ENCODE measurements at regions not wholly inside any gene's neighbourhood (a gene's known extent, or its start where the extent isn't known, plus 50 kb on each side); places are given as distances from the start of the nearest gene placed in this dataset.

DNA sequence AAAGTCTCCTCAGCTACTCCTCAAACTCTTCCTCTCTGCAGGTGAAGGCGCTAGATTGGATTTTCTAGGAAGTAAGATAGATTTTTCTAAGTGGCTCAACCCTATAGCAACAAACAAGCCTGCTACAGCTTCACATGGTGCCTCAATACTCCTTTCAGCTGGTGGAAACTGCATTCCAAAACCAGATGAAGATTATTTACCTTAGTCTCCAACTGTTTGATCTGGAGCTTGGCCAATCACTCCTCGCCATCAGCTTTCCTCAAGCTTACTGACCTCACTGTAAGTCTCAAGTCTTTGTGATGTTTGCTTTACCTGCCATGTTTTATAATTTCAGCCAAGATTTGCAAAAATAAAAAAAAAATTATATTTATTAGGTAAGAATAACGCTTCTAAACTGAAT lies 622.4 kb downstream of the CHSY3 start:
- no peak overlapping the region for H3K27ac Mint-ChIP-seq
- Histone ChIP-seq H3K4me1 (ENCODE audit: control insufficient read depth, insufficient read depth, low read length) (no peaks in the 10 kb centered on the region), H3K27ac (ENCODE audit: low read depth, low read length) (no peak overlapping the region), H3K36me3 (ENCODE audit: control insufficient read depth, insufficient read depth, low read length) (no peaks in the 10 kb centered on the region), H3K27me3 (ENCODE audit: control insufficient read depth, insufficient read depth, low read length, poor library complexity, severe bottlenecking) (no peaks in the 10 kb centered on the region), H3K4me3 (ENCODE audit: low read length) (no peak overlapping the region), H3K9me3 (ENCODE audit: control insufficient read depth, low read length) (no peaks in the 10 kb centered on the region), H3K9ac (ENCODE audit: extremely low read depth, low read length, poor library complexity, severe bottlenecking) (no peak overlapping the region)
- peaks cover 8% of the 10 kb centered on the region for H3K4me1 Mint-ChIP-seq
- no peak overlapping the region for H3K4me3 Mint-ChIP-seq
- TF ChIP-seq, protein P1, sequence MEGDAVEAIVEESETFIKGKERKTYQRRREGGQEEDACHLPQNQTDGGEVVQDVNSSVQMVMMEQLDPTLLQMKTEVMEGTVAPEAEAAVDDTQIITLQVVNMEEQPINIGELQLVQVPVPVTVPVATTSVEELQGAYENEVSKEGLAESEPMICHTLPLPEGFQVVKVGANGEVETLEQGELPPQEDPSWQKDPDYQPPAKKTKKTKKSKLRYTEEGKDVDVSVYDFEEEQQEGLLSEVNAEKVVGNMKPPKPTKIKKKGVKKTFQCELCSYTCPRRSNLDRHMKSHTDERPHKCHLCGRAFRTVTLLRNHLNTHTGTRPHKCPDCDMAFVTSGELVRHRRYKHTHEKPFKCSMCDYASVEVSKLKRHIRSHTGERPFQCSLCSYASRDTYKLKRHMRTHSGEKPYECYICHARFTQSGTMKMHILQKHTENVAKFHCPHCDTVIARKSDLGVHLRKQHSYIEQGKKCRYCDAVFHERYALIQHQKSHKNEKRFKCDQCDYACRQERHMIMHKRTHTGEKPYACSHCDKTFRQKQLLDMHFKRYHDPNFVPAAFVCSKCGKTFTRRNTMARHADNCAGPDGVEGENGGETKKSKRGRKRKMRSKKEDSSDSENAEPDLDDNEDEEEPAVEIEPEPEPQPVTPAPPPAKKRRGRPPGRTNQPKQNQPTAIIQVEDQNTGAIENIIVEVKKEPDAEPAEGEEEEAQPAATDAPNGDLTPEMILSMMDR (conservative IDR thresholded peaks at IDR 0.05), result no peak
- peaks cover 13% of the 10 kb centered on the region for H3K27me3 Mint-ChIP-seq (ENCODE audit: insufficient read depth)
- H3K36me3 Mint-ChIP-seq (ENCODE audit: low read depth), result no peaks in the 10 kb centered on the region
- DNase-seq, result no peak
- 86 to 96% methylated on average over 1 to 3 of the region's 3 CpGs for WGBS, 2 experiments (ENCODE audit: insufficient coverage in 1 of 2, insufficient read length in 1 of 2)
- H3K9me3 Mint-ChIP-seq, result no peaks in the 10 kb centered on the region

DNA sequence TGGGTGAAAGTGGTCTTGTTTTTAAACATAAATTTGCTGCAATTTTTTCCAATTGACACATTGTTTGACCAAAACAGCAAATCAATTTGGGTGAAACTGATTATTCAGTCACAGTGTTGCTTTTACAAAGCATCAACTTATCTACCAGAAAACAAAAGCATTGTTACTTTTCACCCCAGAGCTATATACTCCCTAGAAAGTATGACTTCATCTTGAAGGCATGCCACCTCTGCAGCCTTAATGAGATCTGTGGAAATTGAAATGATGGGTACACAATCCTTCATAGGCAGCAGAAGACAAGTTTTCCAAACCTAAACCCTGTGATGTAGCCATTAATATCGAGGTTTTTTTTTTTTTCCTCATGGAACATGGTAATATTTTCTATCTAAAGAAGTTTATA lies 615.9 kb downstream of the CHSY3 start:
- Histone ChIP-seq H3K4me3 (ENCODE audit: low read length) (no peak overlapping the region), H3K27ac (ENCODE audit: low read depth, low read length) (no peak overlapping the region), H3K9ac (ENCODE audit: extremely low read depth, low read length, poor library complexity, severe bottlenecking) (no peak overlapping the region), H3K9me3 (ENCODE audit: control insufficient read depth, low read length) (peaks cover 13% of the 10 kb centered on the region), H3K36me3 (ENCODE audit: control insufficient read depth, insufficient read depth, low read length) (no peaks in the 10 kb centered on the region), H3K4me1 (ENCODE audit: control insufficient read depth, insufficient read depth, low read length) (peaks cover 13% of the 10 kb centered on the region), H3K27me3 (ENCODE audit: control insufficient read depth, insufficient read depth, low read length, poor library complexity, severe bottlenecking) (no peaks in the 10 kb centered on the region)
- Mint-ChIP-seq H3K27ac (no peak overlapping the region), H3K4me1 (peaks cover 18% of the 10 kb centered on the region), H3K9me3 (no peaks in the 10 kb centered on the region), H3K4me3 (no peak overlapping the region), H3K27me3 (ENCODE audit: insufficient read depth) (peaks cover 13% of the 10 kb centered on the region), H3K36me3 (ENCODE audit: low read depth) (no peaks in the 10 kb centered on the region)
- DNase-seq, result no peak
- no CpG with 5 or more reads among the region's 1 CpG for WGBS, 2 experiments (ENCODE audit: insufficient coverage in 1 of 2, insufficient read length in 1 of 2)
- TF ChIP-seq, protein P1 (conservative IDR thresholded peaks at IDR 0.05), result no peak

DNA sequence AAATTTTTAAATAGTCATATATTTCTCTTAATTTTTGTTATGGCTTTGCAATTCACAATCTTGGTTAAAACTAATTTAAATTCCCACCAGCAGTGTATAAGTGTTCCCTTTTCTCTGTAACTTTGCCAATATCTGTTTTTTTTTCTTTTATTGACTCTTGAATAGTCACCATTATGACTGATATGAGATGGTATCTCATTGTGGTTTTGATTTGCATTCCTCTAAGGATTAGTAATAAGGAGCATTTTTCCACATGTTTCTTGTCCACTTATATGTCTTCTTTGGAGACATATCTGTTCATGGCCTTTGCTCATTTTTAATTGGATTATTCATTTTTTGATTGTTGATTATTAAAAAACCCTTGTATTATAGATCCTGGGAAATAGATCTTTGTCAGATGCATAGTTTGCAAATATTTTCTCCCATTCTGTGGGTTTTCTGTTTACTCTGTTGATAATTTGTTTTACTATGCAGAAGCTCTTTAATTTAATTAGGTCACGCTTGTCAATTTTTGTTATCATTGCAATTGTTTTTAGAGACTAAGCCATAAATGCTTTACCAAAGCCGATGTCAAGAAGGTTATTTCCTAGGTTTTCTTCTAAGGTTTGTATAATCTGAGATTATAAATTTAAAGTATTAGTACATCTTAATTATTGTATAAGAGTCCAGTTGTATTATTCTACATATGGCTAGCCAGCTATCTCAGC lies 610.9 kb downstream of the CHSY3 start:
- Histone ChIP-seq H3K27me3 (ENCODE audit: control insufficient read depth, insufficient read depth, low read length, poor library complexity, severe bottlenecking) (no peaks in the 10 kb centered on the region), H3K9ac (ENCODE audit: extremely low read depth, low read length, poor library complexity, severe bottlenecking) (no peak overlapping the region), H3K4me3 (ENCODE audit: low read length) (no peak overlapping the region), H3K36me3 (ENCODE audit: control insufficient read depth, insufficient read depth, low read length) (no peaks in the 10 kb centered on the region), H3K9me3 (ENCODE audit: control insufficient read depth, low read length) (peaks cover 13% of the 10 kb centered on the region), H3K4me1 (ENCODE audit: control insufficient read depth, insufficient read depth, low read length) (peaks cover 2% of the 10 kb centered on the region), H3K27ac (ENCODE audit: low read depth, low read length) (no peak overlapping the region)
- no peak overlapping the region for H3K4me3 Mint-ChIP-seq
- peaks cover 3% of the 10 kb centered on the region for H3K4me1 Mint-ChIP-seq
- TF ChIP-seq, protein P1 (conservative IDR thresholded peaks at IDR 0.05), result no peak
- WGBS, 2 experiments (ENCODE audit: insufficient coverage in 1 of 2, insufficient read length in 1 of 2), result 93 to 100% methylated on average over 1 to 2 of the region's 2 CpGs
- no peaks in the 10 kb centered on the region for H3K27me3 Mint-ChIP-seq (ENCODE audit: insufficient read depth)
- no peaks in the 10 kb centered on the region for H3K9me3 Mint-ChIP-seq
- H3K36me3 Mint-ChIP-seq (ENCODE audit: low read depth), result no peaks in the 10 kb centered on the region
- H3K27ac Mint-ChIP-seq, result no peak overlapping the region
- no peak for DNase-seq

All from endodermal cell (in vitro differentiated cells).